ENCODE measurements at regions not wholly inside any gene's neighbourhood (a gene's known extent, or its start where the extent isn't known, plus 50 kb on each side); places are given as distances from the start of the nearest gene placed in this dataset.
A peak's percentile ranks its signal among the peaks of the same experiment; 100 is the strongest.
"Not testable (repeated sequence)": the region's sequence is repeated elsewhere in the genome, so short reads cannot be mapped to it uniquely, and the experiment has no call there.

GRCh38 chr6:144372116-144372515 lies 87.0 kb downstream of the UTRN start:
- H3K36me3 Mint-ChIP-seq (ENCODE audit: low read depth): peaks cover 21% of the 10 kb centered on the region
- H3K4me1 Mint-ChIP-seq (ENCODE audit: low read depth): peaks cover 33% of the 10 kb centered on the region
- H3K4me3 Mint-ChIP-seq: no peak overlapping the region
- no peak overlapping the region for H3K27ac Mint-ChIP-seq
- no peaks in the 10 kb centered on the region for H3K27me3 Mint-ChIP-seq
- peaks cover 4% of the 10 kb centered on the region for H3K9me3 Mint-ChIP-seq

GRCh38 chr6:144372611-144373594 lies 87.8 kb downstream of the UTRN start:
- no peak overlapping the region for H3K27ac Mint-ChIP-seq
- H3K9me3 Mint-ChIP-seq: peaks cover 4% of the 10 kb centered on the region

GRCh38 chr6:144374525-144374924 lies 89.4 kb downstream of the UTRN start:
- Mint-ChIP-seq H3K36me3 (ENCODE audit: low read depth) (peaks cover 15% of the 10 kb centered on the region), H3K4me1 (ENCODE audit: low read depth) (peaks cover 55% of the 10 kb centered on the region)
- H3K9me3 Mint-ChIP-seq, H3K27me3 Mint-ChIP-seq, H3K27ac Mint-ChIP-seq, H3K4me3 Mint-ChIP-seq: not testable (repeated sequence)

More at GRCh38 chr6:144372611-144373594, 87.8 kb downstream of the UTRN start:
- no peaks in the 10 kb centered on the region for H3K27me3 Mint-ChIP-seq
- peaks cover 21% of the 10 kb centered on the region for H3K36me3 Mint-ChIP-seq (ENCODE audit: low read depth)
- no peak overlapping the region for H3K4me3 Mint-ChIP-seq
- peaks cover 40% of the 10 kb centered on the region for H3K4me1 Mint-ChIP-seq (ENCODE audit: low read depth)

- no peak overlapping the region for H3K27ac Mint-ChIP-seq
- H3K36me3 Mint-ChIP-seq (ENCODE audit: low read depth): peaks cover 24% of the 10 kb centered on the region
- H3K4me1 Mint-ChIP-seq (ENCODE audit: low read depth): peaks cover 66% of the 10 kb centered on the region
Observed at GRCh38 chr6:144377586-144378210, 92.6 kb downstream of the UTRN start.

GRCh38 chr6:144378437-144378836 lies 93.3 kb downstream of the UTRN start:
- Mint-ChIP-seq H3K4me3 (no peak overlapping the region), H3K4me1 (ENCODE audit: low read depth) (peaks cover 64% of the 10 kb centered on the region), H3K36me3 (ENCODE audit: low read depth) (peaks cover 20% of the 10 kb centered on the region), H3K27ac (peak overlapping the region; percentile 16), H3K27me3 (no peaks in the 10 kb centered on the region), H3K9me3 (peaks cover 15% of the 10 kb centered on the region)

More at GRCh38 chr6:144377586-144378210, 92.6 kb downstream of the UTRN start:
- Mint-ChIP-seq H3K27me3 (no peaks in the 10 kb centered on the region), H3K4me3 (no peak overlapping the region), H3K9me3 (peaks cover 15% of the 10 kb centered on the region)

GRCh38 chr6:144379356-144379755 lies 94.2 kb downstream of the UTRN start:
- H3K9me3 Mint-ChIP-seq: peaks cover 16% of the 10 kb centered on the region
- H3K27me3 Mint-ChIP-seq: no peaks in the 10 kb centered on the region
- peaks cover 22% of the 10 kb centered on the region for H3K36me3 Mint-ChIP-seq (ENCODE audit: low read depth)
- peaks cover 66% of the 10 kb centered on the region for H3K4me1 Mint-ChIP-seq (ENCODE audit: low read depth)
- no peak overlapping the region for H3K27ac Mint-ChIP-seq
- no peak overlapping the region for H3K4me3 Mint-ChIP-seq

GRCh38 chr6:144381499-144381898 lies 96.4 kb downstream of the UTRN start:
- H3K27me3 Mint-ChIP-seq, H3K27ac Mint-ChIP-seq, H3K4me3 Mint-ChIP-seq: not testable (repeated sequence)
- H3K36me3 Mint-ChIP-seq (ENCODE audit: low read depth): peaks cover 25% of the 10 kb centered on the region
- peaks cover 64% of the 10 kb centered on the region for H3K4me1 Mint-ChIP-seq (ENCODE audit: low read depth)
- H3K9me3 Mint-ChIP-seq: peaks cover 21% of the 10 kb centered on the region

- H3K36me3 Mint-ChIP-seq (ENCODE audit: low read depth): peaks cover 25% of the 10 kb centered on the region
Observed at GRCh38 chr6:144383336-144383735, 98.2 kb downstream of the UTRN start.

GRCh38 chr6:144384427-144384826 lies 99.3 kb downstream of the UTRN start:
- H3K36me3 Mint-ChIP-seq (ENCODE audit: low read depth): peaks cover 28% of the 10 kb centered on the region
- peaks cover 21% of the 10 kb centered on the region for H3K9me3 Mint-ChIP-seq
- no peaks in the 10 kb centered on the region for H3K27me3 Mint-ChIP-seq
- H3K27ac Mint-ChIP-seq: peak overlapping the region; percentile 13
- peaks cover 42% of the 10 kb centered on the region for H3K4me1 Mint-ChIP-seq (ENCODE audit: low read depth)
- H3K4me3 Mint-ChIP-seq: no peak overlapping the region

More at GRCh38 chr6:144383336-144383735, 98.2 kb downstream of the UTRN start:
- H3K27ac Mint-ChIP-seq: no peak overlapping the region
- H3K27me3 Mint-ChIP-seq: no peaks in the 10 kb centered on the region
- H3K9me3 Mint-ChIP-seq: peaks cover 21% of the 10 kb centered on the region
- H3K4me3 Mint-ChIP-seq: no peak overlapping the region
- peaks cover 49% of the 10 kb centered on the region for H3K4me1 Mint-ChIP-seq (ENCODE audit: low read depth)

GRCh38 chr6:144389474-144389873 lies 104.3 kb downstream of the UTRN start:
- not testable (repeated sequence) for H3K27ac Mint-ChIP-seq, H3K27me3 Mint-ChIP-seq, H3K4me3 Mint-ChIP-seq
- H3K36me3 Mint-ChIP-seq (ENCODE audit: low read depth): peaks cover 21% of the 10 kb centered on the region
- H3K9me3 Mint-ChIP-seq: peaks cover 13% of the 10 kb centered on the region
- H3K4me1 Mint-ChIP-seq (ENCODE audit: low read depth): peaks cover 34% of the 10 kb centered on the region

GRCh38 chr6:144390202-144390601 lies 105.1 kb downstream of the UTRN start:
- Mint-ChIP-seq H3K4me1 (ENCODE audit: low read depth) (peaks cover 35% of the 10 kb centered on the region), H3K36me3 (ENCODE audit: low read depth) (peaks cover 19% of the 10 kb centered on the region), H3K27ac (no peak overlapping the region), H3K9me3 (peaks cover 9% of the 10 kb centered on the region), H3K4me3 (no peak overlapping the region), H3K27me3 (no peaks in the 10 kb centered on the region)

GRCh38 chr6:144390886-144391285 lies 105.8 kb downstream of the UTRN start:
- Mint-ChIP-seq H3K9me3 (peaks cover 9% of the 10 kb centered on the region), H3K27me3 (no peaks in the 10 kb centered on the region), H3K4me1 (ENCODE audit: low read depth) (peaks cover 40% of the 10 kb centered on the region), H3K27ac (no peak overlapping the region), H3K4me3 (no peak overlapping the region), H3K36me3 (ENCODE audit: low read depth) (peaks cover 19% of the 10 kb centered on the region)

- Mint-ChIP-seq H3K27me3 (no peaks in the 10 kb centered on the region), H3K4me1 (ENCODE audit: low read depth) (peaks cover 40% of the 10 kb centered on the region), H3K9me3 (peaks cover 18% of the 10 kb centered on the region), H3K36me3 (ENCODE audit: low read depth) (peaks cover 28% of the 10 kb centered on the region), H3K4me3 (no peak overlapping the region), H3K27ac (no peak overlapping the region)
Observed at GRCh38 chr6:144392536-144392935, 107.4 kb downstream of the UTRN start.

- H3K4me3 Mint-ChIP-seq: no peak overlapping the region
- peaks cover 39% of the 10 kb centered on the region for H3K4me1 Mint-ChIP-seq (ENCODE audit: low read depth)
- H3K36me3 Mint-ChIP-seq (ENCODE audit: low read depth): peaks cover 35% of the 10 kb centered on the region
- H3K9me3 Mint-ChIP-seq: peaks cover 21% of the 10 kb centered on the region
- H3K27me3 Mint-ChIP-seq: no peaks in the 10 kb centered on the region
- H3K27ac Mint-ChIP-seq: no peak overlapping the region
Observed at GRCh38 chr6:144394210-144394609, 109.1 kb downstream of the UTRN start.

- Mint-ChIP-seq H3K36me3 (ENCODE audit: low read depth) (peaks cover 35% of the 10 kb centered on the region), H3K9me3 (peaks cover 21% of the 10 kb centered on the region), H3K4me3 (no peak overlapping the region), H3K27ac (no peak overlapping the region), H3K4me1 (ENCODE audit: low read depth) (peaks cover 45% of the 10 kb centered on the region), H3K27me3 (no peaks in the 10 kb centered on the region)
Observed at GRCh38 chr6:144395014-144395413, 109.9 kb downstream of the UTRN start.
